NCI-H748 (cell line): ENCODE measurements at regions not wholly inside any gene's neighbourhood (a gene's known extent, or its start where the extent isn't known, plus 50 kb on each side); places are given as distances from the start of the nearest gene placed in this dataset.

Experiments
- DNase-seq: peaks from one replicate; lab custom pipeline; 2025; ENCODE audit not compliant: unreplicated experiment; lab: John Stamatoyannopoulos, UW

DNA sequence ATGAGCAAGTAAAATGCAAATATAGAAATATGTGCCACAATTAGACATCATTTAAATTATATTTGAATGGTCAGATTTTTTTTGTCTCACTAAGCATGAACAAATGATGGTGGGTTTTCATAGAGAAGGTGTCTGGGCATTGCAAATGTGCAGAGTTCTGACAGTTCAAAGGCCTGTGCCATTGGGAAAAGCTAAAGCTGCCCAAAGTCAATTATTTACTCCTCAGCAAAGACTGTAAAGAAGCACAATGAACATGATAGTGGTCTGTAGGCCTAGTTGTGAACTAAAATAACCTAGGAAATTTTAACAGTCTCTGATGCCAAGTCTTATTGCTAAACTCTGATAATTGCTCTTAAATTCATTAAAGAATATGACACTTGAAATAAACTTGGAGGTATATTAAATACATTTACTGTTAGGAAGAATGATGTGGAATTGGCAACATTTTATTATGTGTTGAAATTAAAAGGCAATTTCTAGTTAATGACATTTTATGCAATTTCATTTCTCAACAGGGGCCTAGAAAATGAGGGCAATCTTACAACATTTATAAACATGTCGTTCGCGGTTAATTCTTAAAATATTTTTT lies 874.3 kb upstream of the ADAMTS5 start:
- no peak for DNase-seq

DNA sequence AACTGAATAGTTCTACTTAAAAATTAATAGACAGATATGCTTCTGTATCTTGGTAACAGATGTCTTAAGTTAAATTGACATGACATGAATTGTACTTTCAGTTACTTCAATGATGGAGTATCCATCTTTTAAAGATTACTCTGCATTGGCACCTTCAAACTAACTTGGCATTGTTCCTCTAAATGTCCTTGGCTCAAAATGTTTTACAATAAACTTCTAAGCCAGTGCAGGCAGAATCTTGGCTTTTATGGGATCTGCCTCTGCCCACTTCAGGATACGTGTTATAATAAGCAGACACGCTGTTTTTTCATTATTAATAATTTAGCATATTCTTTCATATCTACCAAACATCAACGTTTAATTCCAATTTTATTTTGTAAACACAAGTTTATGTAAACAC lies 873.4 kb upstream of the ADAMTS5 start:
- DNase-seq: no peak

DNA sequence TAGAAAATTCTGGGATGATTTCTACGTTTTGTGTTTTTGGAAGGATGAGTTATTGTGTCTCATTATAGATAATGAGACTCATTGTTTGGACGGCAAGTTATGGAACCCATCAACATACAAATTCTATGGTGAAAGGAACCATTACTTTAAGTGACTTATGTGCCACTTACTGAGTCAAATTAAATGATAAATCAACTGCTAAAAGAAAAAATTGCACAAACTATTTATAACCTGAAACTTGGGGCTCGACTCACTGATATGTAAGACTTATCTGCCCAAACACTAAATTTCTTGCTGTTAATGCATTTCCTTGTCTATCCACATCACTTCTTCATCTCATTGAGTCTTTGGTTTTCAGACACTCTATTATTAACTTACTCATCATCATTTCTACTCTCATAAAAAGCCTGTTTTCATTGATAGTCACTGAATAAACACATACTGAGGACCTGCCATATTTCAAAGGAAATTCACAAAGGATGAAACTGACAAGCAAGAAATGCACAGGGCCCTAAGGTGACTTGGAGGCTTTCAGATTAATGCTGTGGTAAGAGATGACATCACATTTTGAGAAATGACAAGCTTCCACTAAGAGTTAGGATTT lies 872.7 kb upstream of the ADAMTS5 start:
- DNase-seq: no peak

DNA sequence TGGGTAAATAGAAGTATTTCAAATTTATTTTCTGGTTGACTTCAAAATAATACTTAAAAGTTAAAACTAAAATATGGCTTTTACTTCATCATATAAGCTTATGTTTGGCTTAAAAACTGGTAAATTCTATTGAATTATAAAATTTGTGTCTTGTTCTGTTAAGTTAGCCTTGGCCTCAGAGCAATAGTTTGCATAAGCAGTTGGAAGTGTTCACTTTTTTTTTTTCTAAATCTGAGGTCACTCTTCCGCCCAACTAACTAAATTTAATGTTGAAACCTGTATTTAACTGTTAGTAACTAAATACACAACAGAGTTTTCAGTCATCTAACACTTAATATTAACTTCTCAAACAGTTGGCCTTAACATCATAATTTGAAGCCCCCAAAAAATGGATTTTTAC lies 871.7 kb upstream of the ADAMTS5 start:
- no peak for DNase-seq

DNA sequence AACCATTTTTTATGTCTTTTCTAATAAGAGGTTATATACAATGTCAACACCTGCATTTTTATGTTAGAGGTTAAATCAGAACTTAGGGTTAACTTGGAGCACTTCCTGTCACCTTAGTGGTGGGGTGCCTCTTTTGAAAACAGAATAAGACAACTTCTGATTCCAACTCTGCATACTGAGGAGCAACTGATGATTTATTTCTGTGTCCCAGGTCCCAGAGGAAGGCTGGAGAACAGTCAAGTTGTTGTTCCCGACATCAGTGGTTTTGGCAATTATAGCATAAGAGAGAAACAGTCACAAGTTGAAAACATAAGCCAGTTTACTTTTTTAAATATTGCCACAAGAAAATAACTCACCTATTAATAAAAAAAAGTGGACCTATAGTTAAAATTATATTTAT lies 871.0 kb upstream of the ADAMTS5 start:
- DNase-seq: no peak

DNA sequence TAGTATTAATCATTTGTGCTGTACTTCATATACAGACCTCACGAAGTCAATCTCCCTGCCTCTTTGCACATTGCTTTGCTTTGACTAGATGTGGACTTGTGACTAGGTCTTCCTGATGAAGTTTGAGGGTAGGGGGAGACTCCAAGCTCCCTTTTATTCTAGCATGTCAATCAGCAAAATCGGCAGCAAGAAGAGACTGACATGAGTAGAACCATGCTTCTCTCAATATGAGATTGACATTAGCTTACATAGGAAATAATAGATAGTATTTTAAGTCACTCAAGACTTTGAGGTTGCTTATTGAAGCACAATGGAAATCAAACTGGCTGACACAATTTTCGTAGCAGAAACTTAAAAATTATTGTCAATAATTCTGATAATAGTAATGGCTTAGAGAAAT lies 866.4 kb upstream of the ADAMTS5 start:
- DNase-seq: no peak

DNA sequence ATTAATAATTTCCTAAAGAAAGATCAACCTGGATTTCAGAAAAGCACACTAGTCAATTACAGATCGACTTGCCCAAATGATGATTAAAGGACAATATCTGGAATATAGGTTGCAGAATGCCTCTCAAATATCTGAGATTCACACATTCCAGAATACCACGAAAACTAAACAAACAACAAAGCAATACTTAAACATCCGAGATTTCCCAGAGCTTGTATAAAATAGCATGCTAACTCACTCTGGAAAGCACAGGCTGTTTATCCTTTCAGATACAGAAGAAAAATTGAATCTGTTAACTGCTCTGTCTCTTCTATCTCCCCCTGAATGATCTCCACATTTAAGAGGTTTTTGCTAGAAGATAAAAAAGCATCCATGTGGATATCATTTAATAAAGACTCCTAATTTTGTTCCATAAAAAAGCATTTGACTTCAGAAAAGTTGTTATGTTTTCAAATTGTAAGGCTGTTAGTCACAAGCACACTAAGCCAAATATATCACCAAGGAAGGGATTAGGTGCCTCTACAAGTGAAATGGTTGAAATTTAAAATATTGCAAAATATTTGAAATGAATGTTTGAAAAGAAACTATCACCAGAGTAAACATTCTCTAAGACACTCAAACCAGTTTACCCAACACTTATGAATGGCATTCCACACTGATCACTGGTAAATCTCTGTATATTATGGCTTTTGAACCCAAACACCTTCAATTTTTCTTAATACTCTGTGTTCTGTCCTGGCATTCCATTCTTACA lies 865.1 kb upstream of the ADAMTS5 start:
- DNase-seq: no peak

DNA sequence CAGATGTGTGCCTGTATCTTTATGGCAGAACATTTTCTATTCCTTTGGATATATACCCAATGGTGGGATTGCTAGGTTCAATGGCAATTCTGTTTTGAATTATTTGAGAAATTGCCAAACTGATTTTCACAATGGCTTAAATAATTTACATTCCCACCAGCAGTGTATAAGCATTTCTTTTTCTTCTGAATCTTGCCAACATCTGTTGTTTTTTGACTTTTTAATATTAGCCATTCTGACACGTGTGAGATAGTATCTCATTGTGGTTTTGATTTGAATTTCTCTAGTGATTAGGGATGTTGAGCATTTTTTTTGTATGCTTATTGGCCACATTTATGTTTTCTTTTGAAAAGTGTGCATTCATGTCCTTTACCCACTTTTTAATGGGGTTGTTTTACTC lies 864.3 kb upstream of the ADAMTS5 start:
- DNase-seq: no peak

DNA sequence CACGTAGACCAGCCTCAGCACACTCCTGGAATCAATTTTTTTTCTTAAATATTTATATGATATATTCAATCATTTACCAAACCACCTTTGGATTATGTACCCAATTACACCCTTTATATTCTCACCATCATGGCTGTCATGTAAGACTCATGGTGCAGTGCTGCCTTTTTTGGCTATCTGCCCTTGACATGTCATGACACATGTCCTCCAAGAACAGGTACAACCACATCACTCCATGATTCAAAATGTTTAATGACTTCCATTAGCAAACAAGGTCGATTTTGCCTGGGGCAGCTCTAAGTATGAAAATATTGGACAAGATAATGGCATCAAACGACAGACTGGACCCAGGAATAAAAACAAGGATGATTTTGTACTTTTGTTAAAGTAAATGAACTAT lies 861.1 kb upstream of the ADAMTS5 start:
- DNase-seq: no peak

DNA sequence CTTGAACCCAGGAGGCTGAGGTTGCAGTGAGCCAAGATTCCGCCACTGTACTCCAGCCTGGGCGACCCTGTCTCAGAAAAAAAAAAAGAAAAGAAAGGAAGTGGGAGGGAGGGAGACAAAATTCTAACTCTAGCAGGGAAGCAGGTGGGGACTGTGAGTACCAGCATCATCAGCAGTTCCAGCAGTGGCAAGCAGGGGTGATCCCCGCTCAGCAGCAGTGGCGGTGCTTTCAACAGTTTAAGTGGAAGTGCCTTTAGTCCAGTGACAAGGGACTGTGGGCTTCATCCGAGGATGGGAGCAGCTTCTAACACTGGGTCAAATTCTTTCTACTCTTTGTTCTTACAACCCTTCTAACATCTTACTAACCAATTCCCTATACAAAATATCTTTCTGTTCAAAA lies 858.1 kb upstream of the ADAMTS5 start:
- DNase-seq: no peak

DNA sequence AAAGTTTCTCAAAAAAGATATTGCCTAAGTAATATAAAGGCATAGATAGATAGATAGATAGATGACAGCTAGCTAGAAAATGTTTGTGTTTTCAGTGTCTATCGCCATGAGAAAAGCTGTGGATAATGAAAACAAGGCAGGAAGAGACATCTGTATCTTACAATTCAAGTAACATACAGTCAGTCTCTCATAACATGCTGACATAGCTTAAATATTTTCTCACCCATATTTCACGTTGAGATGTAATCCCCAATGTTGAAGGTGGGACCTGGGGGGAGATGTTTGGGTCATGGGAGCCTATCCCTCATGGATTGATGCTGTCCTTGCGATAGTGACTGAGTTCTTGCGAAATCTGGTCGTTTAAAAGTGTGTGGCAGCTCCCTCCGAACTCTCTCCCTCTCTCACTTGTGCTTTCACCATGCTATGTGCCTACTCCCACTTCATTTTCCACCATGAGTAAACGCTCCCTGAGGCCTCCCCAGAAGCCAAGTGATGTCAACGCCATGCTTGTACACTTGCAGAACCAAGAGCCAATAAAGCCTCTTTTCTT lies 856.8 kb upstream of the ADAMTS5 start:
- DNase-seq: no peak

DNA sequence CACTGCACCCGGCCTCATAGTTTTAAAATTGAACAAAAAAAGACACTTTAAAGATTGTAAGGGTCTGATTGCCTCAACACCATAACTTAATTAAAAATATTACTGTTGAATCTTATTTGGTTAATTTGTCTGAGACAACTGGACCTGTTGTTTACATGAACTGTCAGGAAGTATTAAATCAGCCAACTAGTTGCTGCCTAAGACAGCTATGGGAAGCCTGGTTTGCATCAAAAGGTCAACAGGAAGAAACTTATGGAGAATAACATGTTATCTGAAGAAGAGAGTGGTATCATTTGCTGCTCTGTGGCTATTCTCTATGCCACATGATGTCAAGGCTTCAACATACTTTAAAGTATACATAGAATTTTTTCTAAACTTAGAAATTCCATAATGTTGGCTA lies 853.5 kb upstream of the ADAMTS5 start:
- DNase-seq: no peak

DNA sequence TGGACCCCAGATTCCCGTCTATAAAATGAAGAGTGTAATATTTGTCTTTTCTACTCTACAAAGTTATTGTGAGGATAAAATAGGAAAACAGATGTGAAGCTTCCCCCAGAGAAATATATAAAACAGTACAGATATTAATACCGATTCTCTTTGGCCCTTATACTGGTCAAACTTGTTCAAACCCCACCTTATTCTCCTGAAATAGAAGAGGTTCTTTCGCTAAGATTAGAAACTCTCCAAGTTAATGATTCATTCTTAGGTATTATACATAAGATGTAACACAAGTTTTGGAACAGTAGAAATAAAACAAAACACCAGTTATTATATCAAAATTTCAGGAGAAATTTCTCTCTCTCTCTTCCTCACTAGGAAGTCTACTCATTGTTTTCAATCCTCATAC lies 852.4 kb upstream of the ADAMTS5 start:
- DNase-seq: no peak

DNA sequence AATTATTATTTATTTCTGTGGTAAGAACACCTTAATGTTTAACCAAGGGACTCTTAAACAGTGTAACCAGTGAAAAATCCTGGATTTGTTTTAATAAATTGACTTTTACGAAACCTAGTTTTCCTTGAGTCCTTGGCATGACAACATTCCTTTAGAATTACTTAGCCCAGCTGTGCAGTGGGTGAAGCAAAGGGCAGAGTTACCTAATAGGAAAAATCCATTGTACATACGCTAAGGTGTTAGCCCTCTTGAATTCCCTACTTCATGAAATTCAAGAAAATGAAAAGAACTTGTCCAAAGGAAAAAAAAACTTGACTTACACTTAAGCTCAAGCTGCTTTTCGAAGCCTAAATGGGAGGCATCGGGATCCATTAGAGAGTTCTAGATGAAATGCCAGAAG lies 852.0 kb upstream of the ADAMTS5 start:
- DNase-seq: no peak

DNA sequence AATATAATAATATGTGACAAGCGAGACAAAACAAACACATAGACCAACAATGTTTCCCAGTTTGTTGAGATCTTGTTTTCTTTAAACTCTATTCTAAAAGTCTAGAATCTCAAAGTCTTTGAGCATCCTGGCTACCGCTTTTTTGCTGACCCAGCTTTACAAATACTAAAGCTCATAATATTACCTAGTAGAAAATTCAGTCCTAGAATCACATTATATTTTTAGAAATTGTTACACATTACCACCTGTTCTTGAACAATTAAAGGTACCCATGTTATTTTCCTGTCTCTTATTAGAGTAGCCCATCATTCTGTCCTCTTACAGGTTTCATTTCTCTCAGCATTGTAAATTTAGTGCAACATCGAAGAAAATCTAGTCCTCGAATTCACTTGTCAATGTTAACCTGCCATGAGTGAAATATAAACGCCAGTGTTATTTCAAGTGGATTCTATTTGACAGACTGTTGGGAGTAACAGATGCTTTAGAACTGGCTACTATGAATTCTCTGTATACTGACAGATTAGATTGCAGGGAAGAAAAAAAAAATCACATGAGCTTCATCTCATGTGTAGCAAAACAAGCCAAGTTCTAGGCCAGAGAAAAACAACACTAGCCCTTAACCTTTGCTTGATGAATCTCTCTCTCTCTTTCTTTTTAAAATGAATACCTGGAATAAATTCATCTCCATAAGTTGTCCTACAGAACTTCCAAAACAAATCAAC lies 851.2 kb upstream of the ADAMTS5 start:
- DNase-seq: no peak

DNA sequence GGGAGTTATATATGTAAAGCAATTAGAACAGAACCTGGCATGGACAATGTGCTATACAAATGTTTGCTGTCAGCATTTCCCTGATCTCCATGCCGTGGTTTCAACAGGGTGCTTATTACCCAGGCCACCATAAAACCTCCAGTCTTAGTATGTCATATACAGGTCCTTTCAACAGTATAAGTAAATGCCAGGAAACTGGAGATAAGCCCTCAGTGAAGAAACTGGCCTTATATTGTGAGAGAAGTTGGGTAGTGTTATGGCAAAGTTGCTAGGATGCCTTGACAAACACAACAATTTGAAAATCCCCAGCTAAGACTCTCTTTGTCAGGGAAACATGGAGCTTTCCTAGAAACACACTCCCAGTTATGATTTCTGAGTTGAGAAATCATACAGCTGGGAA lies 850.2 kb upstream of the ADAMTS5 start:
- no peak for DNase-seq

DNA sequence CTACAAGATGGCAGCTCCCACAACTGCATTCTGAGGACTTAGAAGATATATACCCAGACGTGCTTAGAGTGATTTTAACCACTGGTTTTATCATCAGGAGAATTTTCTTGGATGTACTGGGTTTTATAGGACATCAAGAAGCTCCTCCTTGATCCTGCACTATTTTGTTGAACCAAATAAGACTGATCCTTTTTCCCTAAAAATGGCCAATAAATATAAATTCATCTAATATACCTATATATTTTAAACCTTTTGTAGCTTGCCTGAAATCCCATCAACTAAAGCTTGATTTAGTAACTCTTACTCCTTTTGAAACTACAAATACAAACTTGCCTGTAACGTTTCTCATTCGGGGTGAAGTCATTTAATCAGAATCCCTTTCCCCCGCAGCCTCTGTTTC lies 849.4 kb upstream of the ADAMTS5 start:
- DNase-seq: no peak

DNA sequence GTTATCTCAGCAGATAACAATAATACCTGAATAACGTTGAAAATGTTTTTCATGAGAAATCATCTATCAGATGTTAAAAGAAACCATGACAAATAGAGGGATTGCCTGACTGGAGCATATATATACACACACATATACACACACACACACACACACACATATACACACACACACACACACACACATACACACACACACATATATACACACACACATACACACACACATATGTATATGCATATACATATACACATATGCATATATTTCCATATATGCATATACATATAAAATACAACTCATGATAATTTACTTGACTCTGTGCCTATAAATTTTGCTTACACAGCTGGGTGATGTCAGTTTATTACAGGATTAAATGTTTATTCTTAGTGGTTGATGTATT lies 847.3 kb upstream of the ADAMTS5 start:
- no peak for DNase-seq

DNA sequence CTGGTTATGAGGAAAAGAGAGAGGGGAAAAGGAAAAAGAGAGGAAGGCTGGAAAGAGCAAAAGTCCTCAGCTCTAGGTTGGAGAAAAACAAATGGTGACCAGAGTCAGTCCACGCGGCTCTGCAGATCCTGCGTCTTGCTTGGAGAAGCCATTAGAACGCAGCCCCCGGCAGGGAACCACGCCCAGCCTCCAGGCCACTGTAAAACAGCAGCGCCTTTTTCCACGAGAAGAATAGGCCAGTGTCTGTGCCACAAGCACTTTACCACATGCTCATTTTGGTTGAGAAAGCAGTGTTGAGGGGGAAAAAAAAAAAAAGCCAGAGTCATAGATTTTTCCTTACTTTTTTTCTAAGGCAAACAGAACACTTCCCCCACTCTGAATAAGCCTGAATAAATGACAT lies 846.9 kb upstream of the ADAMTS5 start:
- DNase-seq: no peak

DNA sequence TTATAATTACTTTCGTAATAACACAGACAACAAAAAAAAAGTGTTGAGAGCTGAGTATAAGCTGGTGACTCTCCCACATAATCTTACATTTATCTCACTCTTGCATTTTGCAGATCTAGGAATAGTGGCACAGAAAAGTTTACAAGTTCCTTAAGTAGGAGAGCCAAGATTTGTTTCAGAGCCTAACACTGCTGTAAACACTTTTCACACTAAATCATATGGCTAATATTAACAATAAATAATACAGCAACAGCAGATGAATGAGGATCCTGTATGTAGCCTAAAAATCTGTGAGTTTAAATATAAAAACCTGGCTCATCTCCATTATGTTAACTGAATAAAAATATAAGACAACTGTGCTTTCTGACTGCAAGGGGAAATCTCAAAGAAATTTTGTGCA lies 846.5 kb upstream of the ADAMTS5 start:
- no peak for DNase-seq

DNA sequence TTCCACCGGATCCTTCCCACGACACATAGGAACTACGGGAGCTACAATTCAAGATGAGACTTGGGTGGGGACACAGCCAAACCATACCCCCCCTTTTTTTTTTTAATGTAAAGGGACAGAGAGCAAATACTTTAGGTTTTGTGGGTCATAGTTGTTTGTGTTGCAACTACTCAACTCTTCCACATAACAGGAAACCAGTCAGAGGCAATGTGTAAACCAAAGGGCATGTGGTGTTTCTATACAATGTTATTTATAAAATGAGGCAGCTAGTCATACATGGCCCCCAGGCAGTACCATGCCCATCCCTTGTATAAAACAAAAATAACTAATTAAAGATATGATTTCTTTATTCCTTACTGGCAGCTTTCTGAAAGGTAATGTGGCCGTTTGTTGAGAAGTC lies 845.4 kb upstream of the ADAMTS5 start:
- no peak for DNase-seq

DNA sequence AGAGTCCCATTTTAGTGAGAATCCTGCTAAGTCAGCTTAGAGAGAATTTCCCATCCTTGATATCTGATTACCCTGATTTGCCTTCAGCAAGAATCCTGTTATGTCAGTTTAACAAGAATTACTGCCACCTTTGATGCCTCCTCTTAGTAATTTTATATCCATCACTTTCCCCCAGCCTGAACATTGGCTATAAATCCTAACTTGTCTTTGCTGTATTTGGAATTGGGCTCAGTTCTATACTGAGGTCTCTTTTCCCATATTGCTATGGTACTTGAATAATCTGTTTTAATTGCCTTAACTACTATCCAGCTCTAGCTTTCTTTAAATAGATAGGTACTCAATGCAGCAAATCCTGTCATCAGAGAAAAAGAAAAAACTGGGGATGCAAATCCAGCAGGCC lies 842.0 kb upstream of the ADAMTS5 start:
- DNase-seq: no peak
